IMR-90 (cell line): ENCODE measurements at regions not wholly inside any gene's neighbourhood (a gene's known extent, or its start where the extent isn't known, plus 50 kb on each side); places are given as distances from the start of the nearest gene placed in this dataset.

ENCODE experiments used
- ATAC-seq: fragments of 200-7000 bp; cut with Tn5 transposase; 2 replicates; pipeline ENCODE4 v1.9.1; 2020; ENCODE audit warnings: low read depth, mild to moderate bottlenecking, moderate library complexity
- BruUV-seq: library from RNA; stranded (reverse); fragments of 400-500 nt; replicated peaks from 2 replicates; lab custom pipeline; 2021; lab: Mats Ljungman, UMichigan
- CTCF ChIA-PET: fragments of 300-600 bp; formaldehyde crosslinking; extraction: SDS; loops from one replicate; lab custom pipeline; 2021; ENCODE audit warnings: antibody characterized with exemption; lab: Yijun Ruan, JAX
- POLR2A ChIA-PET: fragments of 300-600 bp; sonication (Branson Sonifier 250); formaldehyde crosslinking; loops from one replicate; lab custom pipeline; 2022; ENCODE audit warnings: antibody characterized with exemption; ENCODE audit not compliant: unreplicated experiment; lab: Charles Lee
- DNase-seq: peaks from one replicate; pipeline ENCODE4 v3.0.0; 2013
- H2AFZ ChIP-seq: replicated peaks from 2 replicates; pipeline ENCODE3; 2013; ENCODE audit warnings: low read length, mild to moderate bottlenecking; ENCODE audit not compliant: poor library complexity
- H2AK5ac ChIP-seq: 2 replicates; pipeline ENCODE4 v1.6.1; 2013; ENCODE audit warnings: low read depth, low read length, inconsistent platforms
- H2AK9ac ChIP-seq: replicated peaks from 2 replicates; pipeline ENCODE3; 2013; ENCODE audit warnings: mild to moderate bottlenecking, low read depth, low read length, moderate library complexity; ENCODE audit not compliant: poor library complexity
- H2BK120ac ChIP-seq: 2 replicates; pipeline ENCODE4 v1.6.1; 2013; ENCODE audit warnings: low read depth, low read length, inconsistent platforms
- H2BK15ac ChIP-seq: 3 replicates; pipeline ENCODE4 v1.6.1; 2013; ENCODE audit warnings: low read depth, low read length, inconsistent platforms
- H2BK20ac ChIP-seq: 2 replicates; pipeline ENCODE4 v1.6.1; 2013; ENCODE audit warnings: low read depth, mild to moderate bottlenecking, inconsistent platforms, low read length, moderate library complexity
- H2BK5ac ChIP-seq: 2 replicates; pipeline ENCODE4 v1.6.1; 2013; ENCODE audit warnings: mild to moderate bottlenecking, low read depth, low read length, inconsistent platforms; ENCODE audit not compliant: poor library complexity, severe bottlenecking
- H3K14ac ChIP-seq: replicated peaks from 2 replicates; pipeline ENCODE4 v1.6.1; 2013; ENCODE audit warnings: low read depth, low read length, inconsistent platforms
- H3K18ac ChIP-seq: 2 replicates; pipeline ENCODE4 v1.6.1; 2013; ENCODE audit warnings: low read depth, low read length, control low read depth
- H3K23ac ChIP-seq: 2 replicates; pipeline ENCODE4 v1.6.1; 2013; ENCODE audit warnings: low read depth, low read length, inconsistent platforms
- H3K27ac ChIP-seq: 2 replicates; pipeline ENCODE4 v1.5.1; 2013; ENCODE audit warnings: mild to moderate bottlenecking, control low read depth, low read length; ENCODE audit not compliant: insufficient read depth
- H3K27me3 ChIP-seq: 2 replicates; pipeline ENCODE4 v1.6.1; 2013; ENCODE audit warnings: low read length; ENCODE audit not compliant: control insufficient read depth, insufficient read depth
- H3K36me3 ChIP-seq: 2 replicates; pipeline ENCODE4 v1.6.1; 2013; ENCODE audit warnings: low read length, mixed read lengths; ENCODE audit not compliant: control insufficient read depth, insufficient read depth
- H3K4ac ChIP-seq: 2 replicates; pipeline ENCODE4 v1.6.1; 2013; ENCODE audit warnings: low read depth, low read length, inconsistent platforms
- H3K4me1 ChIP-seq: 2 replicates; pipeline ENCODE4 v1.6.1; 2013; ENCODE audit warnings: low read length, mixed read lengths; ENCODE audit not compliant: control insufficient read depth, insufficient read depth
- H3K4me2 ChIP-seq: 2 replicates; pipeline ENCODE4 v1.6.1; 2013; ENCODE audit warnings: low read depth, mild to moderate bottlenecking, control low read depth, low read length, moderate library complexity
- H3K4me3 ChIP-seq: 2 replicates; pipeline ENCODE4 v1.5.1; 2013; ENCODE audit warnings: low read depth, mild to moderate bottlenecking, control low read depth, low read length, moderate library complexity; ENCODE audit not compliant: insufficient read depth
- H3K56ac ChIP-seq: 2 replicates; pipeline ENCODE4 v1.6.1; 2013; ENCODE audit warnings: low read length, inconsistent platforms; ENCODE audit not compliant: insufficient read depth; ENCODE audit errors: extremely low read depth
- H3K79me1 ChIP-seq, 2 experiments: 2 replicates each; pipeline ENCODE4 v1.6.1; 2013; ENCODE audit warnings: low read length in 2 of 2, inconsistent platforms in 1 of 2, low read depth in 1 of 2
- H3K9ac ChIP-seq: 2 replicates; pipeline ENCODE4 v1.6.1; 2013; ENCODE audit warnings: low read depth, low read length, control low read depth
- H3K9me1 ChIP-seq: 2 replicates; pipeline ENCODE4 v1.6.1; 2013; ENCODE audit warnings: low read length, inconsistent platforms; ENCODE audit not compliant: insufficient read depth
- H3K9me3 ChIP-seq: 2 replicates; pipeline ENCODE4 v1.6.1; 2013; ENCODE audit warnings: low read length; ENCODE audit not compliant: control insufficient read depth, insufficient read depth
- H4K20me1 ChIP-seq: 2 replicates; pipeline ENCODE4 v1.6.1; 2013; ENCODE audit warnings: low read length, inconsistent platforms; ENCODE audit not compliant: insufficient read depth
- H4K5ac ChIP-seq: 2 replicates; pipeline ENCODE4 v1.6.1; 2013; ENCODE audit warnings: mild to moderate bottlenecking, low read depth, low read length, control low read depth
- H4K8ac ChIP-seq, 2 experiments: 2 replicates each; pipeline ENCODE4 v1.6.1; 2013; ENCODE audit warnings: low read depth in 2 of 2, low read length in 2 of 2, control low read depth in 1 of 2, inconsistent platforms in 1 of 2
- H4K91ac ChIP-seq: 2 replicates; pipeline ENCODE4 v1.6.1; 2013; ENCODE audit warnings: low read depth, low read length, inconsistent platforms; ENCODE audit not compliant: insufficient read depth
- BHLHE40 ChIP-seq: fragments of 150-350 bp; IDR thresholded peaks from 2 replicates; pipeline ENCODE4 v1.6.1; 2016; ENCODE audit warnings: mild to moderate bottlenecking, low read depth, low read length
- ELK1 ChIP-seq: fragments of 150-350 bp; IDR thresholded peaks from 2 replicates; pipeline ENCODE4 v1.6.1; 2016; ENCODE audit warnings: low read depth, mild to moderate bottlenecking, low read length, moderate library complexity, borderline replicate concordance
- FOS ChIP-seq: fragments of 150-350 bp; IDR thresholded peaks from 2 replicates; pipeline ENCODE4 v1.6.1; 2016; ENCODE audit warnings: low read depth, low read length
- MAZ ChIP-seq: IDR thresholded peaks from 2 replicates; pipeline ENCODE4 v1.6.1; 2012; ENCODE audit warnings: low read depth, mild to moderate bottlenecking, low read length, improper control_type of control experiment, moderate library complexity, borderline replicate concordance
- NFE2L2 ChIP-seq: fragments of 150-350 bp; IDR thresholded peaks from 2 replicates; pipeline ENCODE4 v1.6.1; 2016; ENCODE audit warnings: low read depth, mild to moderate bottlenecking, low read length
- WGBS, 2 experiments: methylation state at CpG; one replicate each; pipeline versions ENCODE4 v1.1.5 to v1.1.7; 2013; ENCODE audit warnings: missing lambda C conversion rate in 2 of 2; ENCODE audit not compliant: insufficient read length in 1 of 2; ENCODE audit errors: extremely low coverage in 2 of 2; 5-methylcytosine and 5-hydroxymethylcytosine counted together
- dilution Hi-C: fragments of 300-500 bp; cut with HindIII; formaldehyde crosslinking; loops from one replicate; pipeline ENCODE4 v1.14.3; 2018; ENCODE audit warnings: low sequenced_read_pairs; ENCODE audit not compliant: unreplicated experiment
- in situ Hi-C: fragments of 300-500 bp; cut with MboI; formaldehyde crosslinking; loops from 3 replicates; pipeline ENCODE4 v1.14.3; 2019; ENCODE audit warnings: low sequenced_read_pairs, inconsistent platforms, mixed read lengths
- intact Hi-C: fragments of 100-400 bp; cut with micrococcal nuclease; formaldehyde crosslinking; loops from 2 replicates; pipeline ENCODE4 v1.10.0; 2022

- Histone ChIP-seq H2AFZ (no peak overlapping the region), H3K14ac (no peak overlapping the region), H3K4me1 (no peaks in the 10 kb centered on the region), H2BK120ac (no peak overlapping the region), H2BK20ac (no peak overlapping the region), H4K8ac (no peak overlapping the region), H2BK15ac (no peak overlapping the region), H3K4me2 (no peak overlapping the region), H3K27ac (no peak overlapping the region), H3K18ac (no peak overlapping the region), H3K4me3 (no peak overlapping the region), H2AK5ac (no peak overlapping the region), H2BK5ac (no peak overlapping the region), H3K36me3 (no peaks in the 10 kb centered on the region), H3K4ac (no peak overlapping the region), H3K9me3 (no peaks in the 10 kb centered on the region), H3K23ac (no peak overlapping the region), H3K9ac (no peak overlapping the region), H3K27me3 (no peaks in the 10 kb centered on the region), H2AK9ac (no peak overlapping the region), H4K91ac (no peak overlapping the region), H3K9me1 (no peaks in the 10 kb centered on the region), H4K5ac (no peak overlapping the region), H3K56ac (no peak overlapping the region), H4K20me1 (no peaks in the 10 kb centered on the region), H3K79me1 (no peaks in the 10 kb centered on the region)
- WGBS, 2 experiments: no CpG with 5 or more reads among the region's 4 CpGs
- in situ Hi-C loops (no loop called here), intact Hi-C loops (no loop called here), dilution Hi-C loops (no loop called here)
- BruUV-seq: no TSS peak
- no peak for TF ChIP-seq ELK1
- no peak for TF ChIP-seq NFE2L2
- TF ChIP-seq MAZ: no peak
- no peak for TF ChIP-seq FOS
- TF ChIP-seq BHLHE40: no peak
- ATAC-seq: no peak
- POLR2A ChIA-PET: no interaction called here
- CTCF ChIA-PET: interaction anchor here (0.5 kb wide), 1 partner anchor 44 kb away, joined by 4 read pairs; no protein-coding TSS in a partner anchor
- no peak for DNase-seq
Observed at GRCh38 chr3:29090912-29091597, 189.8 kb upstream of the RBMS3 start.
